RWPE2 (cell line): ENCODE measurements at regions not wholly inside any gene's neighbourhood (a gene's known extent, or its start where the extent isn't known, plus 50 kb on each side); places are given as distances from the start of the nearest gene placed in this dataset.

Source experiments
- ATAC-seq: fragments of 200-7000 bp; cut with Tn5 transposase; 3 replicates; pipeline ENCODE4 v1.9.1; 2021; ENCODE audit warnings: low read depth
- DNase-seq: peaks from one replicate; pipeline ENCODE4 v3.0.0-alpha.2; 2020; ENCODE audit warnings: low spot score
- H3K27ac ChIP-seq: fragments of 450-650 bp; 2 replicates; pipeline ENCODE4 v1.5.1; 2017; ENCODE audit warnings: mild to moderate bottlenecking; ENCODE audit not compliant: poor library complexity, severe bottlenecking
- H3K27me3 ChIP-seq: fragments of 250-450 bp; sonication (Bioruptor Pico); 2 replicates; pipeline ENCODE4 v1.5.1; 2021; ENCODE audit warnings: mild to moderate bottlenecking, moderate library complexity; ENCODE audit not compliant: insufficient read depth, poor library complexity, severe bottlenecking
- H3K36me3 ChIP-seq: fragments of 250-450 bp; sonication (Bioruptor Pico); 2 replicates; pipeline ENCODE4 v1.5.1; 2020; ENCODE audit warnings: low read depth, mild to moderate bottlenecking, moderate library complexity
- H3K4me1 ChIP-seq: fragments of 250-450 bp; sonication (Bioruptor Pico); 2 replicates; pipeline ENCODE4 v1.5.1; 2021; ENCODE audit warnings: mild to moderate bottlenecking, moderate library complexity; ENCODE audit not compliant: insufficient read depth, poor library complexity, severe bottlenecking
- H3K4me3 ChIP-seq: fragments of 250-450 bp; sonication (Bioruptor Pico); 2 replicates; pipeline ENCODE4 v1.5.1; 2021; ENCODE audit warnings: mild to moderate bottlenecking, moderate library complexity; ENCODE audit not compliant: severe bottlenecking
- H3K9me3 ChIP-seq: fragments of 250-450 bp; sonication (Bioruptor Pico); 2 replicates; pipeline ENCODE4 v1.5.1; 2021; ENCODE audit warnings: mild to moderate bottlenecking, moderate library complexity; ENCODE audit not compliant: severe bottlenecking
- TF ChIP-seq, protein P1 (sequence below): fragments of 450-650 bp; IDR thresholded peaks from one replicate; pipeline ENCODE4 v1.5.1; 2017; ENCODE audit warnings: mild to moderate bottlenecking, moderate library complexity; ENCODE audit not compliant: poor library complexity, severe bottlenecking

DNA sequence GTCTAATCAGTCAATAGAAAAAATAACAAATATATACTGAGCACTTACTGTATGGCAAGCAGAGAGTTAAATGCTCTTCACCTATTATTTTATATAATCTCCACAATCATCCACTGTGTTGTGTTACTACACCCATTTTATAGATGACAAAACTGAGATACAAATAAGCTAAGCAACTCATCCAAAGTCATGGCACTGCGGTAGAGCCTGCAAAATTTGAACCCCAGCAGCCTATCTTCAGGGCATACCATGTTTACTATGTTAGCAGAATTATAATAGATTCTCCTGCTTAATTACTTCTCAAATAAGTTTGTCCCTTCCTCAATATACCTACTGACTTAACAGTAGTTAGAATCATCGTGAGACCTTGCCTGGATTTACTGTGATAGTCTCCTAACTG, 53.6 kb upstream of the PCED1B start:
- Histone ChIP-seq H3K9me3 (no peaks in the 10 kb centered on the region), H3K4me1 (peaks cover 35% of the 10 kb centered on the region), H3K4me3 (no peak overlapping the region), H3K36me3 (no peaks in the 10 kb centered on the region), H3K27me3 (no peaks in the 10 kb centered on the region), H3K27ac (no peak overlapping the region)
- TF ChIP-seq, protein P1, sequence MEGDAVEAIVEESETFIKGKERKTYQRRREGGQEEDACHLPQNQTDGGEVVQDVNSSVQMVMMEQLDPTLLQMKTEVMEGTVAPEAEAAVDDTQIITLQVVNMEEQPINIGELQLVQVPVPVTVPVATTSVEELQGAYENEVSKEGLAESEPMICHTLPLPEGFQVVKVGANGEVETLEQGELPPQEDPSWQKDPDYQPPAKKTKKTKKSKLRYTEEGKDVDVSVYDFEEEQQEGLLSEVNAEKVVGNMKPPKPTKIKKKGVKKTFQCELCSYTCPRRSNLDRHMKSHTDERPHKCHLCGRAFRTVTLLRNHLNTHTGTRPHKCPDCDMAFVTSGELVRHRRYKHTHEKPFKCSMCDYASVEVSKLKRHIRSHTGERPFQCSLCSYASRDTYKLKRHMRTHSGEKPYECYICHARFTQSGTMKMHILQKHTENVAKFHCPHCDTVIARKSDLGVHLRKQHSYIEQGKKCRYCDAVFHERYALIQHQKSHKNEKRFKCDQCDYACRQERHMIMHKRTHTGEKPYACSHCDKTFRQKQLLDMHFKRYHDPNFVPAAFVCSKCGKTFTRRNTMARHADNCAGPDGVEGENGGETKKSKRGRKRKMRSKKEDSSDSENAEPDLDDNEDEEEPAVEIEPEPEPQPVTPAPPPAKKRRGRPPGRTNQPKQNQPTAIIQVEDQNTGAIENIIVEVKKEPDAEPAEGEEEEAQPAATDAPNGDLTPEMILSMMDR, result no peak
- DNase-seq, result no peak
- ATAC-seq, result no peak

DNA sequence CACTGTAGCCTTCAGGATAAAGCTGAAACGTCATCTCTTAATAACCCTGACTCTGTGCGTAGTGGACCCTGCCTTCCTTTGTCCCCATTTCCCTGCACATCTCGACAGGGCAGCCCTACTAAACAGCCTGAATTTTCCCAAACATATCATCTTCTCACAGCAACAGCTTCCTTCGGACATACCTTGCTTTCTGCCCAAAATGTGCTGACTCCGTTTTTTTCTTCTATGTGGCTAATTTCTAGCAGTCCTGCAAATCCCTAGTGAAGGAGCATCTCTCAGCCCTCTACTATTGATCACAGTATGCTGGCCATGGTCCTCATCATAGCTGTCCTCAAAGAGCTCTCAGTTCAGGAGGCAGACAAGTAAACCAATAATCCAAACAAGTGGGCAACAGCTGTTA, 53.1 kb upstream of the PCED1B start:
- no peak for ATAC-seq
- H3K27ac ChIP-seq, result no peak overlapping the region
- H3K9me3 ChIP-seq, result no peaks in the 10 kb centered on the region
- peaks cover 32% of the 10 kb centered on the region for H3K4me1 ChIP-seq
- H3K27me3 ChIP-seq, result no peaks in the 10 kb centered on the region
- DNase-seq, result no peak
- H3K36me3 ChIP-seq, result no peaks in the 10 kb centered on the region
- TF ChIP-seq, protein P1, result no peak
- H3K4me3 ChIP-seq, result no peak overlapping the region
